Hepatocyte (in vitro differentiated cells): ENCODE measurements at regions not wholly inside any gene's neighbourhood (a gene's known extent, or its start where the extent isn't known, plus 50 kb on each side); places are given as distances from the start of the nearest gene placed in this dataset.

Experiments used
- DNase-seq: peaks from one replicate; pipeline ENCODE4 v3.0.0-alpha.2; 2016; ENCODE audit warnings: low spot score
- H2AFZ ChIP-seq: fragments of 200-600 bp; sonication (generic); 2 replicates; pipeline ENCODE4 v1.6.0; 2016; ENCODE audit warnings: antibody characterized with exemption, mild to moderate bottlenecking
- H3K27ac ChIP-seq: fragments of 200-600 bp; sonication (generic); 2 replicates; pipeline ENCODE4 v1.5.1; 2016; ENCODE audit warnings: mild to moderate bottlenecking
- H3K27me3 ChIP-seq: fragments of 200-600 bp; sonication (generic); 2 replicates; pipeline ENCODE4 v1.6.1; 2016
- H3K36me3 ChIP-seq: fragments of 200-600 bp; sonication (generic); replicated peaks from 2 replicates; pipeline ENCODE4 v1.5.1; 2016; ENCODE audit warnings: low read depth; ENCODE audit not compliant: insufficient read depth
- H3K4me1 ChIP-seq: fragments of 200-600 bp; sonication (generic); 2 replicates; pipeline ENCODE4 v1.5.1; 2016; ENCODE audit warnings: mild to moderate bottlenecking, moderate library complexity; ENCODE audit not compliant: insufficient read depth
- H3K4me2 ChIP-seq: fragments of 200-600 bp; sonication (generic); 2 replicates; pipeline ENCODE4 v1.6.0; 2016
- H3K4me3 ChIP-seq: fragments of 200-600 bp; sonication (generic); 2 replicates; pipeline ENCODE4 v1.5.1; 2016; ENCODE audit warnings: mild to moderate bottlenecking
- H3K79me2 ChIP-seq: fragments of 200-600 bp; sonication (generic); 2 replicates; pipeline ENCODE4 v1.6.0; 2017; ENCODE audit warnings: mild to moderate bottlenecking
- H3K9me2 ChIP-seq: fragments of 200-600 bp; sonication (generic); replicated peaks from 2 replicates; pipeline ENCODE4 v1.6.0; 2017; ENCODE audit warnings: mild to moderate bottlenecking; ENCODE audit not compliant: insufficient read depth
- H3K9me3 ChIP-seq: fragments of 200-600 bp; sonication (generic); 2 replicates; pipeline ENCODE4 v1.5.1; 2016; ENCODE audit warnings: low read depth, mild to moderate bottlenecking
- H4K20me1 ChIP-seq: fragments of 200-600 bp; sonication (generic); 2 replicates; pipeline ENCODE4 v1.6.0; 2016; ENCODE audit warnings: mild to moderate bottlenecking; ENCODE audit not compliant: insufficient read depth, poor library complexity, severe bottlenecking
- CTCF ChIP-seq: fragments of 200-600 bp; sonication (generic); IDR thresholded peaks from 2 replicates; pipeline ENCODE4 v1.5.1; 2016; ENCODE audit warnings: antibody characterized with exemption, mild to moderate bottlenecking; ENCODE audit not compliant: poor library complexity
- EZH2 ChIP-seq: fragments of 200-600 bp; sonication (generic); IDR thresholded peaks from 2 replicates; pipeline ENCODE4 v1.6.1; 2016; ENCODE audit warnings: antibody characterized with exemption, mild to moderate bottlenecking, borderline replicate concordance
- EZH2phosphoT487 ChIP-seq: fragments of 200-600 bp; sonication (generic); IDR thresholded peaks from one replicate; pipeline ENCODE4 v1.6.1; 2018; ENCODE audit warnings: antibody characterized with exemption, mild to moderate bottlenecking, low read depth, moderate library complexity; ENCODE audit not compliant: unreplicated experiment, severe bottlenecking
- WGBS: methylation state at CpG from one replicate; pipeline ENCODE4 v1.1.6; 2016; ENCODE audit warnings: low lambda C conversion rate; ENCODE audit errors: missing lambda C conversion rate; 5-methylcytosine and 5-hydroxymethylcytosine counted together

- H3K9me2 ChIP-seq: no peaks in the 10 kb centered on the region
- no peaks in the 10 kb centered on the region for H3K27me3 ChIP-seq
- DNase-seq: no peak
- H4K20me1 ChIP-seq: no peaks in the 10 kb centered on the region
- H3K4me1 ChIP-seq: no peaks in the 10 kb centered on the region
- H3K36me3 ChIP-seq: no peaks in the 10 kb centered on the region
- TF ChIP-seq CTCF (no peak), EZH2phosphoT487 (no peak), EZH2 (no peak)
- H3K4me2 ChIP-seq: no peak overlapping the region
- H3K4me3 ChIP-seq: no peak overlapping the region
- no peak overlapping the region for H2AFZ ChIP-seq
- H3K9me3 ChIP-seq: no peaks in the 10 kb centered on the region
- no peak overlapping the region for H3K27ac ChIP-seq
- H3K79me2 ChIP-seq: no peaks in the 10 kb centered on the region
- WGBS: 77% methylated on average over 7 of the region's 7 CpGs
Measured at GRCh38 chr2:122150524-122151280, 395.3 kb downstream of the TSN start.

- Histone ChIP-seq H3K4me1 (no peaks in the 10 kb centered on the region), H3K4me3 (no peak overlapping the region), H3K36me3 (no peaks in the 10 kb centered on the region), H3K9me3 (no peaks in the 10 kb centered on the region), H3K79me2 (no peaks in the 10 kb centered on the region), H2AFZ (no peak overlapping the region), H3K27me3 (no peaks in the 10 kb centered on the region), H3K27ac (no peak overlapping the region), H3K4me2 (no peak overlapping the region), H3K9me2 (no peaks in the 10 kb centered on the region), H4K20me1 (no peaks in the 10 kb centered on the region)
- TF ChIP-seq EZH2phosphoT487 (no peak), CTCF (no peak), EZH2 (no peak)
- no peak for DNase-seq
- WGBS: 96% methylated on average over 3 of the region's 3 CpGs
Measured at GRCh38 chr2:122152571-122152970, 397.1 kb downstream of the TSN start.

DNA sequence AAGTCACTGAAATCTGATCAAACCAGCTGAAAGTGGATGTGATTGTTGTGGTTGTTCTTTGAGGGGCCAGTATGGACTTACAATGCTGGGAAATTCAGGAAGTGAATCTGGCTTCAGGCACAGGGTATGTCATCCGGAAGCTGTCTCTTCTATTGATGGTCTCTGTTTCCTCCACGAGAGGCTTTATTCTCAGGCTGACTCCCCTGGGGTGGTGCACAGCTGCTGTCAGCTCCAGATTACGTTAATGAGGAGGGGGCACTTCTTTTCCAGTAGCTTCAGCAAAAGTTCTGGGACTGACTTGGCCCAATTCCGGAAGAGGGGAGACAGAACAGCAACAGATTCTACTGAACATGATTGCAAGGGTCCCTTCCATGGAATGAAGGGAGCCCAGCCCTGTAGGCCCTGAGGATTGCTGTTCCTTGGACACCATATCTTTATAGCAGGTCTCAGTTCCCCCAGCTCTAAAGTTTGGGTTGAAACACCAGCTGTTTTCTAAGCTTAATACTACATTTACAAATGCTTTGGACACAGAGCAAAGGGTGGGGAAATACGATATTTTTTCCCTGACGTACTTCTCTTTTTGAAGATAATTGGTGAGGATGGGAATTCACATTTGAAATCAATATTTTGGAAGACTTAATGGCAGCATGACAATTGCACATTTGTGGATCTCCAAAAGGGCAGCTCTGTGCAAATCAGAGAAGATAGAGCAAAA is 400.9 kb downstream of the TSN start:
- Histone ChIP-seq H4K20me1 (no peaks in the 10 kb centered on the region), H3K79me2 (no peaks in the 10 kb centered on the region), H3K27me3 (no peaks in the 10 kb centered on the region), H3K4me2 (no peak overlapping the region), H3K4me1 (no peaks in the 10 kb centered on the region), H3K4me3 (no peak overlapping the region), H3K36me3 (no peaks in the 10 kb centered on the region), H3K9me3 (no peaks in the 10 kb centered on the region), H3K9me2 (no peaks in the 10 kb centered on the region), H2AFZ (no peak overlapping the region), H3K27ac (no peak overlapping the region)
- WGBS: 79% methylated on average over 6 of the region's 6 CpGs
- TF ChIP-seq CTCF: no peak
- TF ChIP-seq EZH2phosphoT487: no peak
- TF ChIP-seq EZH2: no peak
- no peak for DNase-seq
